Keratinocyte (primary cell): ENCODE measurements at regions not wholly inside any gene's neighbourhood (a gene's known extent, or its start where the extent isn't known, plus 50 kb on each side); places are given as distances from the start of the nearest gene placed in this dataset.

Experiments
- EZH2 ChIP-seq: IDR thresholded peaks from one replicate; pipeline ENCODE4 v1.6.1; 2012; ENCODE audit warnings: inconsistent platforms, mild to moderate bottlenecking, low read length, moderate library complexity
- TF ChIP-seq, protein P1 (sequence below), 3 experiments: IDR thresholded peaks in 1 of 3; conservative IDR thresholded peaks in 1 of 3; optimal IDR thresholded peaks in 1 of 3; 2 replicates in 2 of 3; 3 replicates in 1 of 3; pipeline versions ENCODE3 to v1.5.1; 2011; ENCODE audit warnings: low read length in 3 of 3, mild to moderate bottlenecking in 3 of 3, moderate library complexity in 2 of 3, control low read depth in 1 of 3, inconsistent platforms in 1 of 3; ENCODE audit not compliant: insufficient read depth in 2 of 3; ENCODE audit errors: extremely low read depth in 1 of 3

DNA sequence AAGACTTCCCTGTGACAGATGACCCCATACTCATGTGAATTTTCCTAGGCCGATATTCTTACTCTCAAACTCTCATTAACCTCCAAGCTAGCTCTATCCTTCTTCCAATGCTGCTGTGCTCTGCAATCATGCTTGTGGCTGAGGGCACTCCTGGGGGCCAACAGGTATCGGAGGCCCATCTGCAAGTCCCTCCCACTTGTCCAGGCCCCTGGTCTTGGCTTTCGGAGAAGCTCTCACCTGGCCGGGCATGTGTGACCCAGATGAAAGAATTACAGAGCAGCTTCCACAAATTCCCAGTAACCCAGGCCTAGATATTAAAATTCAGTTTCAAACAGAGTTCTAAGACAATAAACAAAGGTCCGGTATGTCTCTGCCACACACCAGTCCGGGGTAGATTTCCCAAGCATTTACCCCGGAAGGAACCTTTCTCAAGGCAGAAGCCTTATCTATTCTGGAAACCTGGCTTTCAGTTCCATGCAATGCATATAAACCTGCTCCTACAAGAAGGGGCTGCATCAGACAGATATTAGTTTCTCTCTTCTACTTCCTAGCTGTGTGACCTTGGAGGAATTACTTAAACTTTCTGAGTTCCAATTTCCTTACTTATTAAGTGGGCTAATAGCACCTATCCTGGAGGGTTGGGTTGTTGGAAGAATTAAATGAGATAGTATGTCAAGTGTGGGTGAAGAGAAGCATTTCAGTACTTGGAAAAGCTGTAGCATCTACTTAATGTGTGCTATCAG lies 270.8 kb downstream of the PTTG2 start:
- TF ChIP-seq, protein P1, sequence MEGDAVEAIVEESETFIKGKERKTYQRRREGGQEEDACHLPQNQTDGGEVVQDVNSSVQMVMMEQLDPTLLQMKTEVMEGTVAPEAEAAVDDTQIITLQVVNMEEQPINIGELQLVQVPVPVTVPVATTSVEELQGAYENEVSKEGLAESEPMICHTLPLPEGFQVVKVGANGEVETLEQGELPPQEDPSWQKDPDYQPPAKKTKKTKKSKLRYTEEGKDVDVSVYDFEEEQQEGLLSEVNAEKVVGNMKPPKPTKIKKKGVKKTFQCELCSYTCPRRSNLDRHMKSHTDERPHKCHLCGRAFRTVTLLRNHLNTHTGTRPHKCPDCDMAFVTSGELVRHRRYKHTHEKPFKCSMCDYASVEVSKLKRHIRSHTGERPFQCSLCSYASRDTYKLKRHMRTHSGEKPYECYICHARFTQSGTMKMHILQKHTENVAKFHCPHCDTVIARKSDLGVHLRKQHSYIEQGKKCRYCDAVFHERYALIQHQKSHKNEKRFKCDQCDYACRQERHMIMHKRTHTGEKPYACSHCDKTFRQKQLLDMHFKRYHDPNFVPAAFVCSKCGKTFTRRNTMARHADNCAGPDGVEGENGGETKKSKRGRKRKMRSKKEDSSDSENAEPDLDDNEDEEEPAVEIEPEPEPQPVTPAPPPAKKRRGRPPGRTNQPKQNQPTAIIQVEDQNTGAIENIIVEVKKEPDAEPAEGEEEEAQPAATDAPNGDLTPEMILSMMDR (optimal IDR thresholded peaks at IDR 0.05 in 1 of 3, IDR thresholded peaks at IDR 0.05 in 1 of 3, conservative IDR thresholded peaks at IDR 0.05 in 1 of 3; ENCODE audit: extremely low read depth in 1 of 3, insufficient read depth in 2 of 3, low read length in 3 of 3): no peak
- TF ChIP-seq EZH2: no peak
